Skeletal muscle cell (primary cell): ENCODE measurements at regions not wholly inside any gene's neighbourhood (a gene's known extent, or its start where the extent isn't known, plus 50 kb on each side); places are given as distances from the start of the nearest gene placed in this dataset.
"Not testable (repeated sequence)": the region's sequence is repeated elsewhere in the genome, so short reads cannot be mapped to it uniquely, and the experiment has no call there.

Source experiments
- DNase-seq: peaks from one replicate; pipeline ENCODE4 v3.0.0-alpha.2; 2010; ENCODE audit warnings: low read depth
- H3K4me3 ChIP-seq: 2 replicates; pipeline ENCODE4 v1.5.1; 2011; ENCODE audit warnings: low read depth, mild to moderate bottlenecking, control low read depth, low read length, moderate library complexity

DNA sequence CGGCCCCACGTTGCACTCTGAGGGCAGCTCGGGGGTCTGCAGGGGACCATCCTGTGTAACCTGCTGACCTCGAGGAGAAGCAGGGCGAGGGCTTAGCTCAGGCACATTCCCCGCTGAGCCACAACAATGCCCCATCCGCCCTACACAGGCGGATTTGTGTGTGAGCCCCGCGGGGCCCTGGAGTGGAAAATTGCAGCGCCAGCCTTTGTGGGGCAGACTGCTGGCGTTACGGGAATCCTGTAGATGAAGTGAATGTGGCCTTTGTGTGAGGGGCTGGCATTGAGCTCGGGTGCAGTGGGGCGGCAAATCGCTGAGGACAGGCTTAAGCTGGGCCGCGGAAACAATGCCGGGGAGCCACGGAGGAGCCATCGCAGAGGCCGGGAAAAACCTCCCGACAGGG lies 3970.3 kb upstream of the TPTE start:
- not testable (repeated sequence) for DNase-seq, H3K4me3 ChIP-seq

- DNase-seq, H3K4me3 ChIP-seq: not testable (repeated sequence)
These were observed 3967.6 kb upstream of the TPTE start for GRCh38 chr21:6553505-6554376.

DNA sequence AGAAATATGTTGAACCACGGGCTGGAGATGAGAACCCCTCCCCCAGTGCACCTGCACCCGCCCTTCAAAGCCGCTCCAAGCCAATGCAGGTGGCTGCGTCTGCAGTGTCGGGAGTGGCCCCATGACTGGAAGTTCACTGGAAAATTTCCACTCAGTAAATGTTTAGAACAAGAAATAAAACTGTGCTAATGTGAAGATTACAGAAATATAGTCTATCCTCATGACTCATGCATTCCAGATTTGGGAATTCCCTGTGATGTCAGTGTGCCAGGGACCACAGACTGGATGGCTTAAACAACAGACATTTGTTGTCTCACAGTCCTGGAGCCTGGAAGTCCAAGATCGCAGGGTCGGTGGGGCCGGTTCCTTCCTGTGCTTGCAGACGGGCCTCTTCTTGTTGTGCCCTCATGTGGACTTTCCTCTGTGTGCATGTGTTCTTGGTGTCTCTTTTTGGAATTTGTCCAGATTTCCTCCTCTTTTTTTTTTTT lies 3967.0 kb upstream of the TPTE start:
- not testable (repeated sequence) for H3K4me3 ChIP-seq, DNase-seq

DNA sequence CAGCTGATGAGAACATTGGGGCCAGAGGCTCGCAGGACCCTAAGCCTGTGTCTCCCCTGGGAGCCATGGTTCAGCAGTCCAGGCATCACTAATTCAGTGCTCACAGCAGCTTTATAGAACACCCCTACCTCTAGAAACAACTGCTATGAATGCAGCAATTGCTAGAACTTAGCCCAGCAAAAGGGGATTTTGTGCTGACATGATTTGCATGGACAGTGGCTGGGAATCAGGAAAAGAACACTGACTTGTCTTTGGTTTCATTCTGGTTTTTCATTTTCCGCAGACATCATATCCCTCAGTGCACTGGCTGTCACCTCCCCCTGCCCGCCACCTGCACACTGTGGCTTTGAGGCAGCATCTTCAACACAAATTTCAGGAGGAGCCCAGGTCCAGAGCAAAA lies 3964.9 kb upstream of the TPTE start:
- DNase-seq, H3K4me3 ChIP-seq: not testable (repeated sequence)

DNA sequence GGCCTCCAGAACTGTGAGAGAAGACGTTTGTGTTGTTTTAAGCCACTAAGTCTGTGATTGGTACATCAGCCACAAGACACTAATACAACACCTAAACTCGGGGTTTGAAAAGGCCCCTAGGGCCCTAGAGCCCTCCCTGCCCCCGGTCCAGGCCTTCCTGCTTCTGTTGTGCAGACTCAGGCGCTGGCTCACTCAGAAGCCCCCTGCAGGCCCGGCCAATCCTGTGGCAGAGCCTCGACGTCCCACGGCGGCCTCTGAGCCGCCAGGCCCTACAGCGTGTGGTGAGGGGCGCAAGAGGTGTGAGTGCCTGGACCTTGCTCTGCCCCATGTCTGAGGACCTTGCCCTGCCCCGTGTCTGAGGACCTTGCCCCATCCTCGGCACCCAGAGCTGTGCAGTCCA lies 3964.0 kb upstream of the TPTE start:
- H3K4me3 ChIP-seq, DNase-seq: not testable (repeated sequence)

DNA sequence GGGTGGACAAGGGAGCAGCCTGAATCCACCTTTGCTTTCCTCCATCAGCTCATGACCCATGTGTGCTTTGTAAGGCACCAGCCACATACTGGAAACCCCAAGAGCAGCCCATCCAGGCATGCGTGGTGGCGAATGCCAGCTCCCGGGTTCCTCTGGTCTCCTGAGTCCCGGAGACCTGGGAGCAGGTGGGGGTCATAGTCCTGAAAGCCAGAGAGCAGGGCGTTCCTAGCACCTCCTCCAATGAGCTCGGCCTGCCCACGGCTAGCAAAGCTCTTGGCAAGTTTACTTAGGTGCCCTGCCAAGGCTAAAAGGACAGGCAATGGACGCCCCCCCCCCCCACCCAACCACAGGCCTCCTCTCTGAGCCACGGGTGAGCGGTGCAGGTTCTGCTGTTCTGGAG lies 3960.2 kb upstream of the TPTE start:
- not testable (repeated sequence) for DNase-seq

DNA sequence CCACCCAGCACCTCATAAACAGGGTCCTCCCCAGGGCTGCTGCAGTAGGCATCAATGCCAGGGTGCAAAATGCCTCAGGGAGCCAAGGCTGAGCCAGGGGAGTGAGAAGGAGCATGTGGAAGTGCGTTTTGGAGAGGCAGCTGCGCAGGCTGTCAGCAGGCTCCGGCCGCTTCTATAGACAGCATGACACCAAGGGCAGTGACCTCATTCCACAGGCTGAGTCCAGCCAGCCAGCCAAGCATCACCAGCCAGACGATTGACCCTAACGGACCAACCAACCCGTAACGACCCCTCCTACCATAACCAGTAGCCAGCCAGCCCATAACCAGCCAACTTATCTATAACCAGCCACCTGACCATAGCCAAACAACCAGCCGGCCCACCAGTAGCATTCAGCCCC lies 3959.8 kb upstream of the TPTE start:
- not testable (repeated sequence) for H3K4me3 ChIP-seq, DNase-seq

More for the DNA sequence above, 3960.2 kb upstream of the TPTE start:
- H3K4me3 ChIP-seq, result not testable (repeated sequence)

DNA sequence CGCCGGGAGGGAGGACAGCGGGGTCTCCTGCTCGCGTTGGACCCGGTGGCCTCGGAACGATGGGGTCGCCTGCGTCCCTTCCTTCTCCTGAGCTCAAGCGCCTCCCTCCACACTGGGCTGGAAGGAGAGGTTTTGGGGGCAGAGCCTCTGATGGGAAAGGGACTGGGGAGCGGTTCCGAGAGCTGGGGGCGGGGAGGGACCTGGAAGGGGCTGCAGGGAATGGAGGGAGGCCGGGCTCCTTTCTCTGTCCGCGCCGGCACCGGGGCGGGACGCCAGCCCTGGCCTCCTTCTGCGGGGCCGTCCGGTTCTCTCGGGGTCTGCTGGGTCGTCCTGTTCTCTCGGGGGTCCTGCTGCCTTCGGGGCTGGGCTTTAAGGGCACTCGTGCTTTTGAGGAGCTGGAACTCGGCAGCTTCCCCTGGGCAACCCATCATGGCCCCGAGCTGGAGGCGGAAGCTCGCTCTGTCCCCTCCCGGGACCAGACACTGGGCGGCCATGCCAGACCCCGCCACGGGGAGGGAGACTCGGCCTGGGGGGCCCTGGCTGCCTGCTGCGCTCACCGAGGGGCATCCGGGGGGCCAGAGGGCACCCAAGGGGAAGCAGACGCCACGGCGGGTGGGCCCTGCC lies 3956.7 kb upstream of the TPTE start:
- not testable (repeated sequence) for H3K4me3 ChIP-seq, DNase-seq

DNA sequence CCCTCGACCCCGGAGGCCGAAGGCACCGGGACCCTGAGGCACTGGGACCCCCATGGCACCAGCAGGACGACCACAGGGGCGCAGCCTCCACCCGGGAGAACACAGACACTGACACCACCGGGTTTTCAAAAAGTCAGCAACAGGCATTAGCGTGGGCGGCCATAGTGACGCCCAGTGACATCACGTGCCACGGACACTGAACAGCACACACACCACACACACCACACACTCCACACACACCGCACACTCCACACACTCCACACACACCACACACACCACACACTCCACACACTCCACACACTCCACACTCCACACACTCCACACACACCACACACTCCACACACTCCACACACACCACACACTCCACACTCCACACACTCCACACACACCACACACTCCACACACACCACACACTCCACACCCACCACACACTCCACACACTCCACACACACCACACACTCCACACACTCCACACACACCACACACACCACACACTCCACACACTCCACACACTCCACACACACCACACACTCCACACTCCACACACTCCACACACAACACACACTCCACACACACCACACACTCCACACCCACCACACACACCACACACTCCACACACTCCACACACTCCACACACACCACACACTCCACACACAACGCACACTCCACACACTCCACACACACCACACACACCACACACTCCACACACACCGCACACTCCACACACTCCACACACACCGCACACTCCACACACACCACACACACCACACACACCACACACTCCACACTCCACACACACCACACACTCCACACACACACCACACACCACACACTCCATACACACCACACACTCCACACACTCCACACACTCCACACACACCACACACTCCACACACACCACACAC lies 3955.9 kb upstream of the TPTE start:
- not testable (repeated sequence) for DNase-seq, H3K4me3 ChIP-seq

- H3K4me3 ChIP-seq, DNase-seq: not testable (repeated sequence)
These were observed 3953.8 kb upstream of the TPTE start for GRCh38 chr21:6567542-6567941.

- DNase-seq, H3K4me3 ChIP-seq: not testable (repeated sequence)
These were observed 3952.2 kb upstream of the TPTE start for GRCh38 chr21:6569152-6569551.

DNA sequence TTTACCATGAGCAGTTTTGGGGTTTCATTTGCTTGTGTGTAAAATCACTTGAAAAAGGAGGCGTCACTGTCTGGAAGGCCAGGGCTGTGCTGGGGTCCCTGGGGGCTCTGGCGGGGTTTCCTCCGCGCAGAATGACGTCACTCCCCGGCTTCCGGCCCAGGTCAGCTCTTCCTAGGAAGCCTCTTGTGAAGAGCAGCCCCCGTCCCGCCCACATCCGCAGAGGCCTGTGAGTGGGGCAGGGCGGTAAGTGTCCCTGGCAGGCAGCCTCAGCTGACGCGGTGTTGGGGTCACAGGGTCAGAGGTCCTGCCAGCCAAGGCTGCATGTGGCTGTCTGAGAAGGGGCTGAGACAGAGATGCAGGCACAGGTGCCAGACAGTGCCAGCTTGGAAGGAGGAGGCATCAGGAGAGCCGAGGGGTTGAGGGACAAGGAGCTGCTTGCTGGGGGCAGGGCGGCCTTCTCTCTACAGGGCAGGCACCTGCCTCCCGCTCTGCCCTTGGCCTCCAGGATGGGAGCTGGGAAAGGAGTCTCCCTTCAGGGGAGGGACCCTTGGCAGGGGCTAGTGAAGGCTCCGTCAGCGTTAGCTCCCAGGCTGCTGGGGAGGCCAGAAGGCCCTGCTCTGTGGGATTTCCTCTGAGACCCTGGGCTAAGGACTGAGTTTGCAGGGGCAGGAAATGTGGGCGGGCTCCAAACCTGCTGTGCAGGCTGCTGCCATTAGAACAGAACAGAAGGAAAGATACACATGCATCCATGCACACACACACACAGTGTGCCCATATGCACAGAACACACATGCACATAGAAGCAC lies 3951.6 kb upstream of the TPTE start:
- H3K4me3 ChIP-seq, DNase-seq: not testable (repeated sequence)

- not testable (repeated sequence) for H3K4me3 ChIP-seq, DNase-seq
These were observed 3950.5 kb upstream of the TPTE start for GRCh38 chr21:6570700-6571368.

GRCh38 chr21:6573576-6573975 lies 3947.8 kb upstream of the TPTE start:
- DNase-seq, H3K4me3 ChIP-seq: not testable (repeated sequence)

DNA sequence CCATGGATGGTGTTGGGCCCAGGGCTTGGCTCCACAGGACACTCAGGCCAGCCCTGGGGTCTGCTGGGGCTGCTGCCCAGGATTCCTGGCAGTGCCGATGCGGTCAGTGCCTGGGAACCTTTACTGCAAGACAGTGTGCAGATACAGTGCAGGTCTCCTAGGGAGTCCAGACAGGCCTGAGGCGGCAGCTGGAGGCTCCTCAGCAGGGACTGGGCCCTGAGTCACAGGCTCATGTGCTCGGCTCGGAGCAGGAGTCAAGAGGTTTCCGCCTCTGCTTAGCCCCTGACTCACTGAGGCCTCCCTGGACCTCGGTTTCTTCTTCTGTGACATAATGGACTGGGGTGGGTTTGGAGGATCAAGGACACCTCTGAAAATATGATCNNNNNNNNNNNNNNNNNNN lies 3941.6 kb upstream of the TPTE start:
- not testable (repeated sequence) for DNase-seq, H3K4me3 ChIP-seq
